Activated CD4-positive, alpha-beta T cell treated with anti-CD3 and anti-CD28 coated beads, Interleukin-2, amount 50 U/mL, for 4 hours (primary cell): ENCODE measurements at regions not wholly inside any gene's neighbourhood (a gene's known extent, or its start where the extent isn't known, plus 50 kb on each side); places are given as distances from the start of the nearest gene placed in this dataset.
"Not testable (repeated sequence)": the region's sequence is repeated elsewhere in the genome, so short reads cannot be mapped to it uniquely, and the experiment has no call there.

Experiments
- DNase-seq, 2 experiments: peaks; one replicate each; pipeline ENCODE4 v3.0.0-alpha.2; 2020

- no peak for DNase-seq
These were observed 349.0 kb upstream of the FAM174A start for GRCh38 chr5:100186181-100186580.

GRCh38 chr5:100182402-100182801 is 352.8 kb upstream of the FAM174A start:
- DNase-seq = no peak

DNA sequence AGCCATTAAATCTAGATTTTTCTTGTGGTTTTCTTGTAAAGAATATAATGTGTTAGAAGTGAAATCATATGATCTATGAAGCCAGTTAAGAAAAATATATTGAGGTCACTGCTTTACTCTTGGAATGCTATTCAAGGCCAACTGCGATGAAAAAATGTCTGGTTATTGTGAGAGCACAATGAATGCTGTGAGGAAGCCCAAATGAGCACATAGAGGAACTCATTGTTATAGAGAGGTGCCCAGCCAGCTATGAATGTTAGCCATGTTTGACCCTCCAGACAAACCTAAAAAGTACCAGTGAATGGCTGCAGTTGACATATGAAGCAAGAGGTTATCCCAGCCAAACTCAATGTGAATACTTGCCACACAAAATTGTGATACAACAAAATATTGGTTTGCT is 359.8 kb upstream of the FAM174A start:
- no peak for DNase-seq

- no peak for DNase-seq
These were observed 369.9 kb upstream of the FAM174A start for GRCh38 chr5:100165309-100165708.

- DNase-seq = no peak
These were observed 373.3 kb upstream of the FAM174A start for GRCh38 chr5:100161868-100162267.

DNA sequence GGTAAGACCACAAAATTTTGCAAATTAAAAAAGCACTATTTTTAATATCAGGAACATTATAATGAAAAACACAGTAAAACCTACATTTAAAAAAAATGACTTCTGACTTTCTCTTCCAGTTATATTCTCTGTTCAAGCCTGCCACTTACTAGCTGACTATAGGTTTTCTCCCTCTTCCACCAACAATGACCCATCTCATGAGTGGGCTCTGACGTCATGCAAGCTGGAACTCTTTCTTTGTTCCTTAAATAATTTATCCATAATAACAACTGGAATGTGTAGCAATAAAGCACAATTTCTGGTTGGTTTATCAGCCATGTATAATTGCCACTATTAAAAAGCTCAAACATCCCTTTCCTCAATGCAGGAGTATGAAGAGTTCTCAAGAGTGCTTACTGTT is 378.1 kb upstream of the FAM174A start:
- no peak for DNase-seq

DNA sequence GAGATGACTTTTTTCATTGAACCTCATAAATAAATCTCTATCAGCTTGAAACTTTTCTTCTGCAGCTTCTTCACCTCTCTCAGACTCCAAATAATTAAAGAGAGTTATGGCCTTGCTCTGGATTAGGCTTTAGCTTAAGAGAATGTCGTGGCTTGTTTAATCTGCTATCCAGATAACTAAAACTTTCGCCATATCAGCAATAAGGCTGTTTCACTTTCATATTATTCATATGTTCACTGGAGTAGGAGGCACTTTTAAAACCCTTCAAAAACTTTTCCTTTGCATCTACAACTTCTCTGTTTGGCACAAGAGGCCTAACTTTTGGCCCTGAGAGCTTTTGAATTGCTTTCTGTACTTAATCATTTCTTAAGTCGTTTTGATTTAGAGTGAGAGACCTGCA is 386.9 kb upstream of the FAM174A start:
- DNase-seq = no peak

GRCh38 chr5:100142607-100143006 is 392.6 kb upstream of the FAM174A start:
- DNase-seq = no peak

GRCh38 chr5:100131161-100131560 is 404.0 kb upstream of the FAM174A start:
- DNase-seq = no peak

DNA sequence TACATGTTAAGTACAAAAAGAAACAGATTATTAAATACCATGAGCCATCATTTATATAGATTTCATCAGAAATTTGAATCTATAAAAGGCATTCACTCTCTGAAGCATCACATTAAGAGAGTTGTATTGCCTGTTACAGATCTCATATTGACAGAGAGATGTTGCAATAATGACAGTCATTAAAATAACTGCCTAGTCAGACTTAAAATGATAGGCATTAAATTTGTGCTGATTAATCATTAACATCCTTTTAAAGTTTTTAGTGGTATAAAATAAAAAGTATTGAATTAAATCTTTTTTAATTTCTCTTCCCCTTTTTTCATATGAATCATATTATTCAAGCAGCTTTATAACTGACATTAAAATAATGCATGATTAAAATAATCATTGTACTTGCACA is 404.9 kb upstream of the FAM174A start:
- no peak for DNase-seq

DNA sequence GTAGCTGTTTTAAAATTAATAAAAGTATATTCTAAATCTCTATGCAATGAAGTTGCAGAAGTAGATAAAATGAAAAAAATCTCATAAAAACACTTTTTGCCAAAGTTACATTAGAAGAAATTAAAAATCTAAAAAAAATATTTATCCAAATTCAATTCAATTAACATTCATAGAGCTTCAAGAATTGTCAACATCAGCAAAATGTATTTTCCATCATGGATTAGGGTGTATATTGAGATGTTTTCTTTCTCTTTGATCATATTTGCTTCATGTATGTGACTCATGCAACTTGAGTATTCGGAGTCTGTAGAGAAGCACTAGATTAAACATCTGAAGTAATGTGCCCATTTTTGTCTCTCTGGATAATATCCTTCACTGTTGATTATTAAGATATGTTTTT is 415.3 kb upstream of the FAM174A start:
- no peak for DNase-seq

- no peak for DNase-seq
These were observed 424.7 kb upstream of the FAM174A start for GRCh38 chr5:100110497-100110896.

DNA sequence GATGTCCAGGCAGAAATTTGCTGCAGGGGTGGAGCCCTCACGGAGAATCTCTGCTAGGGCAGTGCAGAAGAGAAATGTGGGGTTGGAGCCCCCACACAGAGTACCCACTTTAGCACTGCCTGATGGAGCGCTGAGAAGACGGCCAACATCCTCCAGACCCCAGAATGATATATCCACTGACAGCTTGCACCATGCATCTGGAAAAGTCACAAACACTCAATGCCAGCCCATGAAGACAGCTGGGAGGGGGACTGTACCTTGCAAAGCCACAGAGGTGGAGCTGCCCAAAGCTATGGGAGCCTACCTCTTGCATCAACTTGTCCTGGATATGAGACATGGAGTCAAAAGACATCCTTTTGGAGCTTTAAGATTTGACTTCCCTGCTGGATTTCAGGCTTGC is 426.3 kb upstream of the FAM174A start:
- DNase-seq = no peak

DNA sequence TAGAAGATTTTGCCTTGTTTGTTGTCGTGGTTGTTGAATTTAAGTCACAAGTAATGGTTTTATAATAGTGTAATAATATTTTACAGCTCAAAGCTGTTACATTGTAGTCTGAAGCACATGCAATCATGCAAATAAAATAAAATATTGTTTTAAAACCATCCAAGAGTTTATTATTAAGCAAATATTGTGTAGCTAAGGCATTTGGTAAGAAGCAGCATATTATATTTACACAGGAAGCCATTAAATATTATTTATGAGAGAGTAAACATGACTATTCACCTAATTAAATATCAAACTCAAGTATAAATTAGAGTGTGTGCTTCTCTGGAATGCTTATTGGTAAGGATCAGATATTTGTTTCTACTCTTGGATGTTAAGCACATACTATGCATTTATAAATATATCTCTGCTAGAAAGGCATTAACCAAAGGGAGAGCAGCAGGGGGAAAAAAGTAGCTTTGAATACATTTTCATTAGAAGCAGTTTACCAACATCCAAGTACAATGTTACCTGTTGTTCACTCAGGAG is 431.5 kb upstream of the FAM174A start:
- DNase-seq = not testable (repeated sequence)

- DNase-seq = not testable (repeated sequence)
These were observed 433.7 kb upstream of the FAM174A start for GRCh38 chr5:100101466-100101865.

- not testable (repeated sequence) for DNase-seq
These were observed 438.8 kb upstream of the FAM174A start for GRCh38 chr5:100096328-100096727.

- not testable (repeated sequence) for DNase-seq
These were observed 454.5 kb upstream of the FAM174A start for GRCh38 chr5:100080703-100081102.

GRCh38 chr5:100079163-100079562 is 456.0 kb upstream of the FAM174A start:
- not testable (repeated sequence) for DNase-seq

GRCh38 chr5:100066020-100066419 is 469.2 kb upstream of the FAM174A start:
- DNase-seq = not testable (repeated sequence)

- no peak for DNase-seq
These were observed 491.7 kb upstream of the FAM174A start for GRCh38 chr5:100043475-100043874.

GRCh38 chr5:100026606-100027005 is 508.6 kb upstream of the FAM174A start:
- DNase-seq = no peak

- no peak for DNase-seq
These were observed 511.6 kb upstream of the FAM174A start for GRCh38 chr5:100023536-100023935.

DNA sequence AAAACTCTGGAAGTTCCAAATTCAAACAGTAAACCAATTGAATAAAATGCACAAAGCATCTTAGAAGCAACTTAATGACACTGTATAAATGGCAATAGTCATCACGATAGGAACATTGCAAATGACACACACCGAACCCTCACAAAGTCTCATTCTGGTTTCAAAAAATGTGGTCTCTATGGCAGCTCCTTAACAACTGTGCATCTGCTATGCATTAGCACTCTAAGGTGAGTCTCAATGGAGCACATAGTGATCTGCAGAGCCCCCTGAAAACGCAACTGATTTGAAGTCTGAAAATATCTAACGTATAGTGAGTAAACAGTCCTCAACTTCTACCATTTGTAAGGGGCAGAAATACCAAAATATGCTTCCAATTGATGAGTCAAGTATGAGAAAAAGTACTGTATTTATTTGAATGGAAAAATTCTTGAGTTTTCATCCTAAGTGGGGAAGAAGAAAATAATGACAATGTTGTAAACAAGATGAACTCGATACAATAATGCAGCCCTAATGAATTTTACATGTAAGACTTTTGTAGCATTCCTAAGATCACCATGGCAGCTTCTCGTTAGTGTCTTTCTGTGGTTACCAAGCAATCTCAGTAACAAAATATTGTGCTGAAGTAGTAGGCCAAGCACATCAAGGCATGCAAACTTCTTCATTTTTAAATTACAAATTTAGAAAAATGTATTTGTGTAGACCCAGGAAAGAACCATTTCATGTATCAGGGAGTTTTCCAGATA is 517.5 kb upstream of the FAM174A start:
- no peak for DNase-seq

- DNase-seq = not testable (repeated sequence)
These were observed 521.9 kb upstream of the FAM174A start for GRCh38 chr5:100013305-100013704.

DNA sequence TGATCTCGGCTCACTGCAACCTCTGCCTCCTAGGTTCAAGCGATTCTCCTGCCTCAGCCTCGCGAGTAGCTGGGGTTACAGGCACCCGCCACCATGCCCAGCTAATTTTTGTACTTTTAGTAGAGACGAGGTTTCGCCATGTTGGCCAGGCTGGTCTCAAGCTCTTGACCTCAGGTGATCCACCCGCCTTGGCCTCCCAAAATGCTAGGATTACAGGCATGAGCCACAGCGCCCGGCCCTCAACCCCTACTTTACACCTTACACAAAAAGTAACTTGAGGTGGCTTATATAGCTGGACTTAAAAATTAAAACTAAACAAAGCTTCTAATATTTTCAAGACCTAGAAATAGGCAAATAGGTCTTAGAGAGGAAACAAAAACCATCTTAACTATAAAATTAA is 524.0 kb upstream of the FAM174A start:
- not testable (repeated sequence) for DNase-seq
